ENCODE measurements at regions not wholly inside any gene's neighbourhood (a gene's known extent, or its start where the extent isn't known, plus 50 kb on each side); places are given as distances from the start of the nearest gene placed in this dataset.
"Not testable (repeated sequence)": the region's sequence is repeated elsewhere in the genome, so short reads cannot be mapped to it uniquely, and the experiment has no call there.

- no peak for FAIRE-seq
- DNase-seq (ENCODE audit: low spot score in 2 of 2) = no peak
Measured at GRCh38 chr15:60130821-60131220, 126.7 kb downstream of the FOXB1 start.

GRCh38 chr15:60134609-60135008 lies 130.5 kb downstream of the FOXB1 start:
- FAIRE-seq = no peak
- no peak for DNase-seq (ENCODE audit: low spot score in 2 of 2)

- FAIRE-seq = no peak
- DNase-seq (ENCODE audit: low spot score in 2 of 2) = no peak
Measured at GRCh38 chr15:60135961-60136360, 131.8 kb downstream of the FOXB1 start.

- FAIRE-seq (no peak), DNase-seq (ENCODE audit: low spot score in 2 of 2) (no peak)
Measured at GRCh38 chr15:60137711-60138396, 133.7 kb downstream of the FOXB1 start.

- no peak for FAIRE-seq
- no peak for DNase-seq (ENCODE audit: low spot score in 2 of 2)
Measured at GRCh38 chr15:60138397-60138968, 134.4 kb downstream of the FOXB1 start.

- DNase-seq (ENCODE audit: low spot score in 2 of 2) (no peak), FAIRE-seq (no peak)
Measured at GRCh38 chr15:60152386-60152785, 148.3 kb downstream of the FOXB1 start.

- no peak for FAIRE-seq
- DNase-seq (ENCODE audit: low spot score in 2 of 2) = no peak
Measured at GRCh38 chr15:60154764-60155325, 150.7 kb downstream of the FOXB1 start.

GRCh38 chr15:60155661-60156060 lies 151.6 kb downstream of the FOXB1 start:
- FAIRE-seq = no peak
- DNase-seq (ENCODE audit: low spot score in 2 of 2) = no peak

GRCh38 chr15:60160909-60161308 lies 156.8 kb downstream of the FOXB1 start:
- FAIRE-seq (no peak), DNase-seq (ENCODE audit: low spot score in 2 of 2) (no peak)

- DNase-seq (ENCODE audit: low spot score in 2 of 2) = no peak
- no peak for FAIRE-seq
Measured at GRCh38 chr15:60161704-60162103, 157.6 kb downstream of the FOXB1 start.

- DNase-seq (ENCODE audit: low spot score in 2 of 2) (no peak), FAIRE-seq (no peak)
Measured at GRCh38 chr15:60162251-60162967, 158.3 kb downstream of the FOXB1 start.

GRCh38 chr15:60162968-60163355 lies 158.9 kb downstream of the FOXB1 start:
- FAIRE-seq (no peak), DNase-seq (ENCODE audit: low spot score in 2 of 2) (no peak)

GRCh38 chr15:60165111-60165510 lies 161.0 kb downstream of the FOXB1 start:
- FAIRE-seq (no peak), DNase-seq (ENCODE audit: low spot score in 2 of 2) (no peak)

GRCh38 chr15:60172143-60172542 lies 168.0 kb downstream of the FOXB1 start:
- DNase-seq (ENCODE audit: low spot score in 2 of 2) (no peak), FAIRE-seq (no peak)

- no peak for DNase-seq (ENCODE audit: low spot score in 2 of 2)
- FAIRE-seq = peak; percentile 33
Measured at GRCh38 chr15:60179786-60180391, 175.8 kb downstream of the FOXB1 start.

GRCh38 chr15:60181957-60182356 lies 177.8 kb downstream of the FOXB1 start:
- FAIRE-seq; DNase-seq (ENCODE audit: low spot score in 2 of 2): not testable (repeated sequence)

GRCh38 chr15:60183366-60183765 lies 179.3 kb downstream of the FOXB1 start:
- FAIRE-seq = no peak
- no peak for DNase-seq (ENCODE audit: low spot score in 2 of 2)

- FAIRE-seq (no peak), DNase-seq (ENCODE audit: low spot score in 2 of 2) (no peak)
Measured at GRCh38 chr15:60184579-60184978, 180.5 kb downstream of the FOXB1 start.

GRCh38 chr15:60191016-60191415 lies 186.9 kb downstream of the FOXB1 start:
- FAIRE-seq (no peak), DNase-seq (ENCODE audit: low spot score in 2 of 2) (no peak)

GRCh38 chr15:60191821-60192220 lies 187.7 kb downstream of the FOXB1 start:
- FAIRE-seq = no peak

GRCh38 chr15:60195611-60196010 lies 191.5 kb downstream of the FOXB1 start:
- DNase-seq (ENCODE audit: low spot score in 2 of 2) = no peak
- FAIRE-seq = no peak

More at GRCh38 chr15:60191821-60192220, 187.7 kb downstream of the FOXB1 start:
- no peak for DNase-seq (ENCODE audit: low spot score in 2 of 2)
